HG02798 (cell line): ENCODE measurements at regions not wholly inside any gene's neighbourhood (a gene's known extent, or its start where the extent isn't known, plus 50 kb on each side); places are given as distances from the start of the nearest gene placed in this dataset.
"Not testable (repeated sequence)": the region's sequence is repeated elsewhere in the genome, so short reads cannot be mapped to it uniquely, and the experiment has no call there.

Source experiments
- ATAC-seq: cut with Tn5 transposase; IDR thresholded peaks from one replicate; pipeline ENCODE4 v1.9.1; 2021; ENCODE audit warnings: mild to moderate bottlenecking; ENCODE audit not compliant: unreplicated experiment, poor library complexity

- not testable (repeated sequence) for ATAC-seq
These were observed 231.2 kb upstream of the FRG2C start for GRCh38 chr3:75432885-75433284.

DNA sequence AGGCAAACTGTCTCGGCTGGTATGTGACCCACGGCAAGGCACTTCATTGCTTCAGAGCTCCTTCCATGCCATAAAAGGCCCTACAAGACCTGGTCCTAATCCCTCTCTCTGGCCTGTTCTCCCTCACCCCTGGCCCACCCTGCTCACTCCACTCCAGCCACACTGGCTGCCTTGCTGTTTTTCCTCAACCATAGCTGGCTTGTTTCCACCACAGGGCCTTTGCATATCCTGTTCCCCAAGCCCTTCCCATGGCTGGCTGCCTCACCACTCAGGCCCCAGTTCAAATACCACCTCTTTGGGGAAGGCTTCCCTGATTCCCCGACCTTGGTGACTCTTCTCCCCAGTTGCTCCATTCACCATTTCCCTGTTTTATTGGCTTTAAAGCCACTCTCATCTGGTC is 230.8 kb upstream of the FRG2C start:
- ATAC-seq, result not testable (repeated sequence)

DNA sequence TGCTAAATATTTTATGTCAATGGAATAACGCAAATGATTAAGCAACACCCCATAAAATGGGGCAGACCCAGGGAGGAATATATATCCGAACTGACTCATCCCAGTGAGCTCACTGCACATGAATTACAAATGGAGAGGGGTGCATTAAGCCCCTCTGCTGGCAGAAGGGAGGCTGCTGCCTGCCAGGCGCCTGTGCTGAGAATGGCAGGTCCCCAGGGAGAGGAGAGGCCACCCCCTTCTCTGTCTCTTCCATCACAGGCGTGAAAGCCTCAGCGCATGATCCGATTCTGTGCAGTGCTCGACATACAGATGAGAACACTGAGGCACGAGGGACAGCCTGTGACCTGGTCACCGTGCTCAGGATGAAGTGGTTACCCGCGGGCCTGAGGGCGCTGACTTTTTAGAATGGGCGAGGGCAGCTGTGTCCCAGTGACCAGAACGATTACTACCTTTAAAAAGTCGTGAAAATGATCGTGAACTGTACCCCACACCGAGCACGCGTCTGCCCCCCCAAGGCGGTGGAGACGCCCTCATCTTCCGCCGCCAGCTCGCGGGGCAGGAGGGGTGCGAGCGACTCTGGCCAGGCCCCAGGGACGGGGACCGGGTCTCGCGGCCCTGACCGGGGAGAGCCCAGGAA is 229.7 kb upstream of the FRG2C start:
- not testable (repeated sequence) for ATAC-seq

GRCh38 chr3:75434913-75435793 is 229.0 kb upstream of the FRG2C start:
- peak; percentile 99 for ATAC-seq

- not testable (repeated sequence) for ATAC-seq
These were observed 228.2 kb upstream of the FRG2C start for GRCh38 chr3:75435794-75436400.

DNA sequence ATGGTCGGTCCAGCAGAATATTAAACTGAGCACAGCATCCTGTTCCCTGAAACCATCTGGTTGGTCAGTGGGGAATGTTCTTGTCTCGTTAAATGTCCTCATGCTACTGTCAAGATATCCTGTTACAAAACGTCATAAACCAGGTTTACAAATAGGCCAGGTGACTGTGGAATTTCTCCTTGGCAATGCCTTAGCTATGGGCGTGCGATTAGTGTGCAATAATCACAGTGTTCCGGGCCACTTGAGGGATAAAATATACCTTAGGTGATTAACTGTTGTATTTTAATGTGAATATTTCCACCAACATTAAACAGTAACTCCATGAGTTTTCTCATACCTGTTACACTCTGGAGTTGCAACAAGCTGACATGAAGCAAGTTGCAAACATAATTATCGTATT is 223.1 kb upstream of the FRG2C start:
- not testable (repeated sequence) for ATAC-seq

- ATAC-seq, result not testable (repeated sequence)
These were observed 219.5 kb upstream of the FRG2C start for GRCh38 chr3:75444634-75445033.

- not testable (repeated sequence) for ATAC-seq
These were observed 218.9 kb upstream of the FRG2C start for GRCh38 chr3:75445234-75445633.

DNA sequence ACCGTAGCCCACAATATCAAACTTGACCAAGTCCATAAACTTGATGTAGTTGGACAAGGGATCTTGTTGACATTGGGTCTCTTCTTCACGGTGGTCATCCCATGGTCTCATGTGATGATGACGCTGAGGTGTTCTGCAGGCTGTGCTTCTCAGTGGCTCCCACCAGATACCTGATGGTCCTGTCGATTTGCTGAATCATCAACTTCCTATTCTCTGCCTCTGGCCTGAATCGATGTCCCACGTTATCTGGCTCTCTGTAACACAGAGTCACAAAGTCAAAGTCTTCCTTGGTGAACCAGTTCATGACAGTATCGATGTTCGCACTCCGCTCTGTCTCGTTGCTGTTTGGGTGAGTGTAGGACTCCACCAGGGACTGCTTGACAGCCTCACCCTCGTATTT is 217.2 kb upstream of the FRG2C start:
- ATAC-seq, result not testable (repeated sequence)

- not testable (repeated sequence) for ATAC-seq
These were observed 210.8 kb upstream of the FRG2C start for GRCh38 chr3:75453328-75453727.

- ATAC-seq, result not testable (repeated sequence)
These were observed 210.3 kb upstream of the FRG2C start for GRCh38 chr3:75453839-75454238.

GRCh38 chr3:75474530-75474929 is 189.6 kb upstream of the FRG2C start:
- ATAC-seq, result not testable (repeated sequence)

DNA sequence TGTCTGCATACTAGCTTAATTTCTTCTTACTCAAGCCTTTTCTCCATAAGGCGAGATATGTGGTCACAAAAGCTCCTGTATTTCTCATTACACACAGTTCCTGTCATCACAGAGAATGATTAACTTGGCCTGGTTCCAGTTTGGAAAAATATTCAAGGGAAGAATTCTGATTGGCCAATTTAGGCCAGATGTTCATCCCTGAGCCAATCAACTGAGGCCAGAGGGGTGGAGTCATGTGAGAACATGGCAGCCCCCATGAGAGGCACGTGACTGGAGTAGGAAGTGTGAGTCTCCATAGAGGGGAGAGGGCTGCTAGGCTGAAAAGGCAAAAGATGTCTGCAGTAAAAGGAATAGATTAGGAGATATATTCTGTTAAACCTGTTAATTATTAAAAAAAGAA is 167.5 kb upstream of the FRG2C start:
- ATAC-seq, result not testable (repeated sequence)

DNA sequence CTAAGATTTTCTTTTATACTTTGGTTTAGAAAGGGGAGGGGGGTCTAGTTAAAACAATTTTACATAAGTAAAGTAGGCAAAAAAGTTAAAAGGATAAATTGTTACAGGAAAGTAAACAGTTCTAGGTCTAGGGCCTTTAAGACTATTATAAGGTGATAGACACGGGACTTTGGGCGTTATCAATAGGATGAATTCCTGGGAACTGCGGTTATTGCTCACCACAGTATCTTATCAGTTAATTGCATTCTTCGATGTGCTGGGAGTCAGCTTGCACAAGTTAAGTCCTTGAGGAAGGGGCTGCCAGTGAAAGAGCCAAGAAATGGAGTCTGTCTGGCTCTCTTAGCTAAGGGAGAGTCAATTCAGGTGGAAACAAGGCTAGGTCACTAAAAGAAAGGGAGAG is 163.8 kb upstream of the FRG2C start:
- ATAC-seq, result not testable (repeated sequence)

DNA sequence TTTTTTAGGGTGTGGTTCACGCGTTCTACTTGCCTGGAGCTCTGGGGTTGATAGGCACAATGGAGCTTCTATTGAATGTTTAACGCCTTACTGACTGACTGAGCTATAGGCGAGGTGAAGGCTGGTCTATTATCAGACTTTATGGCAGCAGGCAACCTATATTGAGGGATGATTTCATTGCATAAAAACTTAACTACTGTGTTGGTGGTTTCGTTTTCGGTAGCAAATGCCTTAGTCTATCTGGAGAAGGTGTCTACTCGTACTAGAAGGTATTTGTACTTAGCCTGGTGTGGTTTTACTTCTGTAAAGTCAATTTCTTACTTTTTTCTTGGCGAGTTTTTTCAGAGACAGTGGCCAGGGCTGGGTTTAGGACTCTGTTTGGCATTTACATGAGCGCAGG is 162.0 kb upstream of the FRG2C start:
- ATAC-seq, result not testable (repeated sequence)

DNA sequence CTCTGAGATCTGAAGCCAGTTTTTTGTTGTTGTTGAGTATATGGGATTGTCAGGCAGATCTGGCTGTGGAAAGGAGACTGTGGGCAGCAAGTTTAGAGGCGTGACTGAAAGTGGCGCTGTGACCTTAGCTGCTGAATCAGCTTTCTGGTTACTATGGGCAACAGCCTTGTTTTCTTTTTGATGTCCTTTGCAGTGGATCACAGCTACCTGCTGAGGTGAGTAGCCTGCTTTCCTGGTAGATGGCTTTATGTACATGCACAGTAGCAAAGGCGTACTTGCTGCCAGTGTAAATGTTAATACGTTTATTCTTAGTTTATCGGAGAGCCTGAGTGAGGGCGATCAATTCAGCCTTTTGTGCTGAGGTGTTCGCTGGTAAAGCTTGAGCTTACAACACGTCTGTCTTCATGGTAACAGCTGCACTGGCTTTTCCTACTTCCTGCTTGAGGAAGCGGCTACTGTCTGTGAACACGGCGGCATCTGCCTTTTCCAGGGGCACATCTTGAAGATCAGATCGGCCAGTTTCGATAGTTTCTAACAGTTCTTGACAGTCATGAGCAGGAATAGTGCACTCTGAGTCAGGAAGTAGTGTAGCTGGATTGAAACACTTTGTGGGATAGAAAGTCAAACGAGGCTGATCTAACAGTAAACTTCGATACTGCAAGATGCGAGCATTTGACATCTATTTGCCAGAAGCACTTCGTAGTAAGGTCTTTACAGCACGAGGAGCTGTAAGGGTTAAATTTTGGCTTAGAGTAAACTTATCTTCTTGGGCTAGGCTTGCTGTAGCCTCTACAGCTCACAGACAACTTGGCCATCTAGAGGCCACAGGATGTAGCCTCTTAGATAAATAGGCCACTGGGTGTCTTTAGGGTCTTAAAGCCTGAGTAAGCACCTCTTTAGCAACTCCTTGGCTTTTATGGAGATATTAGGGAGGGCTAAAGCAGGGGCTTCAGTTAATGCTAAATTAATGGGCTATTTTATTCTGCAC is 161.1 kb upstream of the FRG2C start:
- ATAC-seq, result not testable (repeated sequence)

DNA sequence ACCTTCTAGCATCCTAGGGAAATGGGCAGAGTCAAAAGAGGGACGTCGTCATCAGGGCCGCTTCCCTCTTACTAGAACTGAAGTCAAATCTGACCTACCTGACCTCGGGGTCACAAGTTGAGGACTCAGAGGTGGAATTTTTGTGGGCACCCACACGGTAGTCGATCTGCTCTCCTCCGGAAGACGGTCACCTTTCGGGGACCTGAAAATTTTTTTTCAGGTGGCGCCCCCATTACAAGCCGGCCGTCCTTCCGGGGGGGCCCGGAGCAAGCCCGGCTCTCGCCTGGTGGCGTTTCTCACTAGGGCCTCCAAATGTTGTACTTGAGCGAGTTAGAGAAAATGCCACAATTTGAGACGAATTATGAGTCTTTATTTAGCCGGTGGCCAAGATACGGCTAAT is 157.5 kb upstream of the FRG2C start:
- ATAC-seq, result no peak

- ATAC-seq, result not testable (repeated sequence)
These were observed 156.2 kb upstream of the FRG2C start for GRCh38 chr3:75507956-75508355.

GRCh38 chr3:75527657-75528056 is 136.5 kb upstream of the FRG2C start:
- ATAC-seq, result not testable (repeated sequence)

DNA sequence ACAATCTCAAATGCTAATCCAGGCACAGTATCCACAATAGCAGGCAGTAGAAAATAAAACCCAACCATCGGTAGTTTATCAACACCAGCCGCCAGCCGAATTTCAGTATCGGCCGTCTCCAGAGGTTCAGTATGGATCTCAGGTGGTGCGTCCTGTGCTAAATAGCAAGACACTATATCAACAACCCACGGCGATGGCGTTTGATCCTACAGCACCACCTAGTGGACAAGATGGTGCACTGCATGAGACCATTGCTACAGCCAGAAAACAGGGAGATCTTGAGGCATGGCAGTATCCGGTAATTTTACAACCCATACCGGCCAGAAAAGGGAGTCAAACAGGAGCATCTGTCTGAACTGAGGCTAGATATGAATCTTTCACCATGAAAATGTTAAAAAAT is 112.0 kb upstream of the FRG2C start:
- ATAC-seq, result not testable (repeated sequence)
